ENCODE measurements at regions not wholly inside any gene's neighbourhood (a gene's known extent, or its start where the extent isn't known, plus 50 kb on each side); places are given as distances from the start of the nearest gene placed in this dataset.

DNA sequence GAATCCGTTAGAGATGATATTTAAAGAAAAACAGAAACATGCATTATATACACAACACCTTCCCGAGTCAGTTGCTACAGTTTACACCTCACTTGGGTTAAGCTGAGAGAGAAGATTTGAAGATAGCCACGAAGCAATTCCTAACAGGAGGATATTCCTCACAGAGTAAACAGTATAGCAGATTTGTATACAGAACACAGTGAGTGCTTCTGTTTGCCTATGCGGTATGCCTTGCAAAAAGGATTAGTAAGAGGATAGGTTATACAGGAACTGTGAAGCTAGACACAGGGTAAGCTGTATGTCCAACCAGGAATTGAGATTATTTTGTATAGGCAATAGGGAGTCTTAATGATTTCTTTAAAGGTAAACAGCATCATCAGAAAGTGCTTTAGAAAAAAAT is 471.8 kb downstream of the LIG4 start:
- DNase-seq (ENCODE audit: low read depth): no peak

DNA sequence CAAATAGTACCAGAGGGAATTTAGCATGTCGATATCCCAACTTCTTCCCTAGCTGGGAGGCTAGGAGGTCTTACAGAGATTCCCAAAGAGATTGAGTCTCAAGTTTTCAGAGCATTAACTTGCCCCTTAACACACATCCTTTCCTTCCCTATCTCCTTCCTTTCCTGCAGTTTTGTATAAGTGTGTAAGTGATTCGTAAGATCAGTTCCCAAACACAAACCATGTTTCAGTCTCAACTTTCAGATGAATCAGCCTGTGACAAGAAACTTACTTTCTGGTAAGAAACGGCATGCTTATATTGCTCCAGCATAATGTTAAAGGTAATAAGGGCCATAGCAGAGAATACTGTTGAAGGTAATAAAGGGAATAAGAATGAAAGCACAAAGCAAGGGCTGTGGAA is 472.2 kb downstream of the LIG4 start:
- DNase-seq (ENCODE audit: low read depth): no peak

DNA sequence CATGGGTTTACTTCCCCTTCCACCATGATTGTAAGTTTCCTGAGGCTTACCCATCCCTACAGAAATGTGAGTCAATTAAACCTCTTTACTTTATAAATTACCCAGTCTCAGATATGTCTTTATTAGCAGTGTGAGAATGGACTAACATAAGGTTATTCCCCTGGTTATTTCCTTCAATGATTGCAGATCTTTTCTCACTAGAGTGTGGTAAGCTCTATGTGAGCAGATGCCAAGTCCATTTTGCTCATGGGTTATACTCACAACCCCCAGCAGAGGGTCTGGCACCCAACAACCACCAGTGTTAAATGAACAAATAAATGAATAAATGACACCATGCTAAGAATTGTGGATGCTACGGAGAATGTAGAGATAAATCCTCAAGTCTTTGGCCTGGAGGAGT is 472.8 kb downstream of the LIG4 start:
- no peak for DNase-seq (ENCODE audit: low read depth)

DNA sequence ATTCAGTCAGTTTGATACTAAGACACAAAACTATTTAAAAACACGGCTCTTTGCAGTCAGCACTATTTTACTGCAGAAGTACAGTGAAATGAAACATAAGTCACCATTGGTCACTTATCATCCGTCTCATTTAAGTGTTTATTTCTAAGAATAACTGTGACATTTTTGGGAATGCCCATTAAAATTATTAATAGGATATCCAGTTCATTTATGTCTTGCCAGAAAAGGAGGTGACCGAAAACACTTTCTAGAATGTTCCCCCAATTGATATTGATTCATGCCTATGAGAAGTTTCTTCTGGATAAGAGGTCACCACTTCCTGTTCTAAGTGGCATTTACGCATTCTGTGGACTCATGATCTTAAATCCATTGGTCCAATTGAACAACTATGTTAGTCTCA is 477.3 kb downstream of the LIG4 start:
- DNase-seq (ENCODE audit: low read depth): no peak

DNA sequence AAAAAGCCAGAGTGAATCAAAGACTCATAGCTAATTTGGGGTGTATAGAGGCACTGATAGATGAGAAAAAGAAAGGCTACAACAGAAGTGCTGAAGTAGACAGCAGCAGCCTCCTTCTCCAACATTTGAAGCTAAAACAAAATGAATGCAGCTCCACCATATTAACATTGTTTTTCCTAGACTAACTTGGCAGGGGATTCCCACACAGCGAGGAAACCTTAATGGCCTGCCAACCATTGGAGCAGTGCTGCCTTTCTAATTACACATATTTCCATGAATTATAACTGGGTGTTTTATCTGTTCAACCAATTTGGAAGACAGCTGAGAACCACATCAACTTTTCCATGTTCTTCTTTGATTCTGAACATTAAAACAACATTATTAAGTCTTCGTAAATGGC is 478.6 kb downstream of the LIG4 start:
- DNase-seq (ENCODE audit: low read depth): no peak

DNA sequence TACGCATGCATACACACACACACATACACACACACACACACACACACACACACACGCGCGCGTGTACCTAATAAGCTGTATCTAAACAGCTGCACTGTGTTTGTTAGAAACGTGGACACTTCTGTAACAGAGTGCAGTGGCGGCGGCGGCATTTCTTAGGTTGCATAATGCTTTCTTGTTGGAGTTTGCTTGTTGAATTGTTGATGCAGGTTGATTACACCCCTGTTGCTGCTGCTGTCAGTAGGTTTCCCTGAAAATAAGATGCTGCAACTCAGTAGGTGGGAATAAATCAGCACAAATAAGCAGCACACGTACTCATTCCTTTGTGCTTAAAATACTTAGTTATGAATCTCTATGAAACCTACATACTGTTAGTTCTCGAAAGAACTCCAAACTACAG is 479.2 kb downstream of the LIG4 start:
- DNase-seq (ENCODE audit: low read depth): no peak

DNA sequence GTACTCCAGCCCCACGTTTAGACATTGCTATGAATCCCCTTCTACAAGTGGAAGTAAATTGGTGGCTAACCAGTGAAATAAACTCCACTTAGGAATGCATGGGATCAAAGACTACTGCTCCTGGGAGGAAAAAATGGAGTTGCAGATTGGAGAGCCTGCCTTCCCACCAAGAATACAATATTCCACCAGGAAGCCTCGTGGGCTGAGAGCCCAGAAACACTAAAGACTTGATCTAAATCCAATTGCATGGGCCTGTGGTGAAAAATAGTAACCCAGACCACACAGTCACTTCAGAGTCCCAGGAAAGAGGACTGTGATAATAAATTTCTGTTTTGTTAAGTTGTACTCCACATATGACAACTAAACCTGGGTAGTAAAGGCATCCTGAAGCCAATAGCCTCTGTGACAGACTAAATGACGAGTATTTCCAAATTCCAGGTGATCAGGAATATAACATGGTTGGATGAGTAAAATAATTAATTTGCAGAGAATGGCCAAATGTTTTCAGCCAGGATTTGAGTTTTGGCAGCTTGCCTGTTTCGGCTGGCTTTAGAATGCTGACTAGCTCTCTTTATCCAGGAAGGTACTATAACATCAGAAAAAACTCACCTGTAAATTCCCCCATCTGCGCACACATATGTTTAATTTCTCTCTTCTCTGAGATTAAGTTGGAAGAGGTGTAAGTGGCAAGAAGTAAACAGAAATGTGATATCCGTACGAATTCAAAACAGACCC is 480.3 kb downstream of the LIG4 start:
- DNase-seq (ENCODE audit: low read depth): no peak

DNA sequence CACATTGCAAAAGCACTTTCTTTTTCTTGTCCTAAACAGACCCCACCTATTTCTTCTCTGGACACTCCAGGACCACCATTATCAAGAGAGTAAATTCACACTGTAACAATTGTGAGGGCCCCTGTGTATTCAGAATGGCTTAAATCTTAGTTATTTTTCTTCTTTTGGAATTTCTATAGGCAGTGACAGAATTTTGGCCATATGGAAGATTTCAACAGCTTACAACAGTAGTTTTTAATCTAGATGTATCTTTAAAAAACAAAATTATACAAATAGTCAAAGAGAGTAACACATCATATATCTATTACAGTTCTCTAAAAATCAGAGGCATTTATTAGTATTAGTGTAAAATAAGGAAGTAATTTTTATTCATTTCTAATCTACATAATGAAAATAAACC is 482.1 kb downstream of the LIG4 start:
- DNase-seq (ENCODE audit: low read depth): no peak

DNA sequence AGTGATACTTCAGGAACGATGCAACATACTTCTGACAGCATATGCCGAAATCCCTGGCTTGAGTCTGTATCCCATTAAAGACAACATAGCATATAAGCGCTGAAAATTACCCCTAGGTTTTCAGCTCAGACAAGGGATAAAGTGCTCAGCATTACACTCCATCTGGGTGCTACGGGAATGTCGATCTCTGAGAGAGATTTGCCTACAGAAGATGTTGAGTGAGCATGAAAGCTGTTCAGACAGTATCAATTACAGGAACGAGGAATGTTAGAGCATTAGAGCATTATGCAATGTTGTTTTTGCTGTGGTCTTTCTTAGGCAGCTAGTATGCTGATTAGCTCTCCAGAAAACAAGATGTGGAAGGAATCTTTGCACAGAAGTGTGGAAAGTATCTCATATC is 484.5 kb downstream of the LIG4 start:
- no peak for DNase-seq (ENCODE audit: low read depth)

DNA sequence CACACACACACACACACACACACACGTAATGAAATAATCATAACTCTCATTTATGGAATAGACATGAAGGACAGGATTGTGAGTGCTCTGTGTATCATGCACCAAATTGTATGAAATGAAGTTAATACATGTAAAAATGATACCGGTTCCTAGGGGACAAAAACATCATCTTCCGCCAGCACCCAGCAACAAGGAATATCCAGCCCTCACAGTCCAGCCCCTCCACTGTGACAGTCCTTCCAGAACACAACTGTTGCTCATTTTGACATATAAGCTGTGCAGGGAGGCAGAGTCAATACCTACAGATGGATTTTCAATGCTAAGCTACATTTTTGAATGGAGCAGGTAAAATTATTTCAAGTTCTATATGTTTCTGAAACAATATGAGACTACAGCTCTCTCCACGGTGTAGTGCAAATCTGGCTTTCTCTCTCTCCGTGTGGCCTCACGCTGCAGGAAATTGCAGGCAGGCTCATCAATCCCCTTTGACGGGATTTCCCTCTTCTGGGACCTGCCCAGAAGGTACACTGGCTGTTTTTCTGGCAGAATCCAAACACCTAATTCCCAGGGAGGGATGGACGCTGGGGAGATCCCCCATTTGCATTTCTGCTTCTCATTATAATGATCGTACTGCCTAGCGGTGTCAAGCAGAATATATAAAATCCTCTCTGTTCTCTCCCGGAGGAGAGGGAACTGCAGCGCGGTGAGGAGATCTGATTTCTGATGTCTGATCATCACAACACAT is 494.0 kb downstream of the LIG4 start:
- DNase-seq (ENCODE audit: low read depth): no peak

DNA sequence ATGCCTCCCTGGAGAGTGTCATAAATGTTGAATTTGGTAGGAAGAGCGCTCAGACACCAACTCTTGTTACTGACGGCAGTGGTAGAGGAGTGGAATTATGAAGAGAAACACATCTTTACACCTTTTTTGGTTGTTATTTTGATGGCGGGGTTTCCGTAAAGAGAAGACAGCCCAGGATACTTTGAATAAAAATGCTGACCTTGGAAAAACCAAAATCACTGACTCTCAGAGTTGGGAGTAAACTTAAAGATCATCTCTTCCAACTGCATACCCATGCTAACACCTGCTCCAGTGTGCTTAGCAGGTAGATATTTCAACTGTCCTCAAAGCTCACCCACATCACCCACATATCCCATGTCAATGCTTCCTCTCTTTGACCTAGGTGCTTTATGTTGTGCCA is 498.6 kb downstream of the LIG4 start:
- no peak for DNase-seq (ENCODE audit: low read depth)

DNA sequence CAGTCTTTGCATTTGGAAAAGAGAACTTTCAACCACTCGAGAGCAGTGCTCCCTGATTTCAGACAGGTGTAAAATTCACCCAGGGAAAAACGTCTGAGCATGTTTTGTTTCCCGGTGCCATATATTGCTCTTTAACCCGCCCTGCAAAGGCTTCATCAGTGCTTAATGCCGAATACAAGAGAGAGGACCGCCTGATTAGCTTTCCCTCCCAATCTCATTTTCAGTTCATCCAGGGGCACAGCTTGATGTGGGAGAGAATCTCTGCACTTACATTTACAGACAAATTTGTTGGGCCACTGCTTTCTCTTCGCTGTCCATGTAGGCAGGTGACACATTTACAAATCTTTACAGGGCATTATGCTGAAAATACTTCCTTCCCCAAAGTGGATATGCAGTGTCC is 499.1 kb downstream of the LIG4 start:
- DNase-seq (ENCODE audit: low read depth): no peak

DNA sequence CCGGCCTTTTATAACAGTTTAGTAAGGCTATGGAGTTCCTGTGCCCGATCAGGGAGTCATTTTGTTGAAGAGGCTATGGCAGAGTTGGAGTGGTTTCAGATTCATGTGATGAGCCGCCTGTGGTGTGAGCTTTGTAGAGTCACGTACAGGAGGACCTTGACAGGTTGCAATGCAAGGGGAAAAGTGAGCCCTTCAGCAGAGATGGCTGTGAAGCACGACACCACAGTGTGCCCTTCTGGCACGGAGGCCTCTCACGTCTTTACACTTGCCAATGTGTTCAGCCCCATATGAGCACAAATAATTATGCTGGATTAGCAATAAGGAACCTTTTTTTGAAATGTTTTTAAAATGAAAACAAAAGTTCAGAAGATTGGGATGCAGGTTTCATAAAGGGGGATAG is 499.8 kb downstream of the LIG4 start:
- DNase-seq (ENCODE audit: low read depth): no peak

DNA sequence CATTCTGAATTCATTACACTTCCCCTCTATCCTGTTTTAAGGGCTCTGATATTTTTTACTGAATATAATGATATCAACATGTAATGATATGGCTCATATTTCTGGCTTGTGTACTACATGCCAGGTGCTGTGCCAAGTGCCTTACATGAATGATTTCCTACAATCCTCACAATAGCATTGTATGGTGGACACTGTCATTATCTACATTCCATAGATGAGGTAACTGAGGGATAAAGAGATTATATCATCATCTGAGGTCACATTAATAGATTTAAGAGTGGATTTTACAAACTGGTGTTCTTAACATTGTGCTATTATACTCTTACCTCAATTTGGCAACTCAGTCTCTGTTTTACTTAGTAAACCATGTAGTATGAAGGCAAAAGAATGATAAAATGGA is 502.0 kb downstream of the LIG4 start:
- DNase-seq (ENCODE audit: low read depth): no peak

DNA sequence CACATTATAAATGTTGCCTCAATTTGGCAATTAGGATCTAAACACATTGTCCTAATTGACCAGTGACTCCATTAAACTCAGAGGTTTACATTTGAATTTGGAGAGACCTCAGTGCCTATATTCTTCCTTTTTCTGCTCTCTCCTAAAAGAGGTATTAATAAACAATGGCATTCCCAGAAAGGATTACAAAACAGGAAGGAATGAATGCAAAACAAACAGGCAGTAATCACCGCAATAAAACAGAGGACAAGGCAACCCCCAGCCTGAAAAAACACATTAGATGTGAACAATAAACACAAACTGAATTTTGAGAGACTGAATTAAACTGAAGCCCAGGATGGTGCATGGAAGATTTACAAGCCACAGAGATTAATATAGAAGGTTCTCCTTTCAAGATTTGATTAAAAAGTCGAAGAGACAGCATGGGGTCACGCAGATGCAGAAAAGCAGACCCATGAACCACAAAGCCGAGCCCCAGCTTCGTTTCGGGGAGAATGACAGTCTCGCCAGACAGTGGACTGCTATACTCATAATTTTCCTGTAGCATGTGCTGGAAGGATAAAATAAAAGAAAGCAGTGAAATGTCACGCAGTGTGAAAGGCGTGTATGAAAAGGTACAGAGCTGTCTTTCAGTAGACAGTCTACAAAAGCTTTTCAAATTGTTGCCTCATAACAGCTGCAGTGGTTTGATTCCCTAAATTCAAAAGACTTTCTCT is 503.0 kb downstream of the LIG4 start:
- no peak for DNase-seq (ENCODE audit: low read depth)

DNA sequence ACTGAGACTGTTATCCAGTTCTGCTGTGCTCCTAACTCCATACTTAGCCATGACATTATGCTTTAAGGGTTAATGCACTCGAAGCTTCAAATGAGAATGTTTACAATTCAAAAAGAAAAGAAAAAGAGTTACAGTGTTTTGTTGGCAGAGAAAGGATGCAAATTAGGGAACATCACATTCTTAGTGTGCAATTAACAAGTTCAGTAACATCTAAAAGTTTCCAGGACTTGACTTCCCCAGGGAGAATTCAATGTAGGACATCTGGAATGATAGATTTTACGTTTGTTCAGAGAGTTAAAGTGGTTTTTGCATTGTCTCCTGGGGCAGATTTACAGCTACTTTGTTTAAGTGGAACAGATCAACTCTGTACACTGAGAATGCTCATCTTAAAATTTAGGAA is 525.2 kb downstream of the LIG4 start:
- DNase-seq (ENCODE audit: low read depth): no peak

DNA sequence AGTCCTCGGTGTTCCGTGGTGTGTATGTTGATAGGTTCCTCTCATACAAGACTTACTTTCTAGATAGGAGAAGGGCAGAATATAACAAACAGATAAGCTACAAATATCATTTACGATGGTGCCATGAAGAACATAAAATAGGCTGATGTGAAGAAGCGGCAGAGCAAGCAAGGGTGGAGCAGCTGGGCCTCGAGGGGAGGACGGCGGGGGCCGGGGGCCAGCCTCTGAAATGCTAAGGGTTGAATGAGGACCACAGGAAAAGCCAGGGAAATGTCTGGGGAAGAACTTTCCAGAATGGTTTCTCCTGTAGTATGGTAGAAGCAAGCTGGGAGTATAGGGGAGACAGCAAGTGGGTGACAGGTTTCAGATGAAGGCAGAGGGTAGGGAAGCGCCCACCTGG is 529.5 kb downstream of the LIG4 start:
- no peak for DNase-seq (ENCODE audit: low read depth)

DNA sequence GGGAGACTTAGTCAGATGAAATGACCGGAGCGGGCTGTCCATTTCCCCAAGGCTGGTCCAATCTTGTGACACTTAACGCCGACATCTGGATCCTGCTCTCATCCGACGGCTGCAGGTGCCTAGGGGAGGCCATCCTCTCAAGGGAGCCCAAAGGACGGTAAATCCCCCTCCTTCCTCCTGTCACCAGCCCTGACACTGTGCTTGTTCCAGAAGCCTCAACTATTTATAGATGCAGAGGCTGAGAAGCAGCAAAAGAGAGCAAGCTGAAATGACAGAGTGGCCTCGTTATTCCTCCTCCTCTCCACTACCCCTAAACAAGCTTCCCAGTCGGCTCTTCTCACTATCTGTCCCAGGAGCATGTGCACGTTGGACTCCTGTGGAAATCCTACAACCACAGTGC is 533.7 kb downstream of the LIG4 start:
- DNase-seq (ENCODE audit: low read depth): no peak

DNA sequence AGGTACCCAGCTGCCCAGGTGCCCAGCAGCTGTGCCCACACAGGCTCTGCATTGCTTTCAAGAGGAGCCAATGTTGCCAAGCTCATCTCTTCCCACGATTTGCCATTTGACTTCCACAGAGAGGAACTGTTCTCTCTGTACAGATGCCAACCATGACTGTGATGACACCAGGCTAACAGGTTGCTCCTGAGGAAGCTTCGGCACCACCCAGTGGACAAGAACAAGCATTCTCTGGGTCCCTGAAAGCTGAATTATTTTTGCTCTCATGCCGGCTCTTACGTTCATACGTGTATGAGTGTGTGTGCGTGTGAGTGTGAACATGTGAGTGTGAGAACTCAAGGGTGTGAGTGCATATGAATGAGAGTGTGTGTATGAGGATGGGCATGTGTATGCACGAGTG is 535.2 kb downstream of the LIG4 start:
- no peak for DNase-seq (ENCODE audit: low read depth)

DNA sequence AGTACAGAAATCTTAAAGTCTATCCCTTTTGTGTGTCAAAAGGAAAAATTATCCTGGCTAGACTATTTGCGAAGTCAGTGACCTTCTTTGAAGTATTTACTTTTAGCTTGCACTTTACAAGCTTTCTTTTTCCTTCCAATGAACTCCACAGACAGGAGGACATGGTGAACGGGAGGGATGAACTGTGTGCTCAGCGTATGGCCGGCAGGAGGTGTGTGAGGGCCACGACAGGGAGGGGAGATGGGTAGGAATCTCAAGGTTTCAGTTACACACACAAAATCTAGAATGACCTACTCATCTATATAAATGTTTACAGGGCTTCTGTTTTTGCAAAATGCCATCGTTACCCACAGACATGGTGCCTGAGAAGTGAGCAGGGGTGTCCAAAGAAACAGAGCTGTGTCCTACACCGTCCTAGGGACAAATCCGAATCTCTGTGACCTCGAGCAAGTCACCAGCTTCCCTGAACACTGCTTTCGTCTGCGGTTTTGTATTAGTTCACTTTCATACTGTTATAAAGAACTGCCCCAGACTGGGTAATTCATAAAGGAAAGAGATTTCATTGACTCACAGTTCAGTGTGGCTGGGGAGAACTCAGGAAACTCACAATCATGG is 537.2 kb downstream of the LIG4 start:
- no peak for DNase-seq (ENCODE audit: low read depth)

DNA sequence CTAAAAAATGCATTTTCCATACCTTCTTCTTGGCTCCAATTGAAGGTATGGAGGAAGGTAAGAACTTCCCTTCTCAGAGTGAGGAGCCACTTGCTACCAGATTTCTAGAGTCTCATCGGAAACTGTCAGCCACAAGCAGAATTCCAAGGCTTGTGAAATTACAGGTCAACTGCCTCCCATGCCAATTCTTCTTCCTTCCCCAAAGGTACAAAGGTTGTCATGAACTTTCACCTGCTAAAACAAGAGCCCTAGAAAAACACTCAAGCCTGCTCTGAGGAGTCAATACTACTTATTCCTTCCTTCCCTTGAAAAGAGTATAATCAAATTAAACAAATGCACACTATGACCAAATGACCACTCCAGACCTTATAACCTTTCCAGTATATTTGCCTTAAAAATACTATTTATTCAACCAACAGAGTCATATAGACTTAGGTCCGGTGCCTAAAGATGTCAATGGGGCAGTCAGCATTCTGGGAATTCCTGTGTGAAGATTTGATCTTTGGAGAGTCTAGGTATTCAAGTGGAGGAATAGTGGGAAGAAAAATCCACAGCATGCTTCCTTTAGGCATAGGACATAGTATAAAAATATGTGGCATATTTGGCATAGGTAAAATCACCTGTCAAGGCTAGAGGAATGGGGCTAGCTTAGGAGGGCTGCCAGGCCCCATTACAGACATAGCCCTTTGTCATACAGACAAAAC is 539.3 kb downstream of the LIG4 start:
- DNase-seq (ENCODE audit: low read depth): no peak

DNA sequence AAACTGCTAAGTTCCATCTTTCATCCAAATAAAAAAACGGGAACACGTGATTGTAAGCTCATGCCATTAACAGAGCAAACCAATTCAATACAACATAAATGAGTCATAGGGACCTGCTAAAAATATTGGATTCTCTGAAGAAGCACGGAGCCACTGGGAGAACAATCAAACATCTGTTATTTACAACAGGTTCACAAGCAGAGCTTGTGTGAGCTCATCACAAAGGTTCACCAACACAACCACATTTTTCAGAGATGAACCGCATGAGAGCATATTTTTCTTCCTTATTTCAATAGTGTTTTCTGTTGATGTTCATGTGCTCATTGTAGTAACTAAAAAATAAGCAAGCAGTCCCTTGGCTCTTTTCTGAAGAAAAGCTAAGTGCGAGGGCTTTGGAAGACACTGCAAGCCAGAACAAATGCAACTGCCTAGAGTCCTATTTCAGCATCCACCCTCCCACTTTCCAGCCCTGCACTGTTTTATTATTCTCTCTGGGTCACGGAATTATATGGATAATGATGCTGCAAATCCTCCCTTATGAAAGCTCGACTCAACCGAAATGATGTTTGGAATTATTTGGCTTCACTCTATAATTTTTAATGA is 545.8 kb downstream of the LIG4 start:
- no peak for DNase-seq (ENCODE audit: low read depth)

All from HS-27A (cell line).